Hepatic stellate cell (primary cell): ENCODE measurements at regions not wholly inside any gene's neighbourhood (a gene's known extent, or its start where the extent isn't known, plus 50 kb on each side); places are given as distances from the start of the nearest gene placed in this dataset.

Experiments used
- DNase-seq: peaks from one replicate; pipeline ENCODE4 v3.0.0; 2011; ENCODE audit warnings: low spot score

DNA sequence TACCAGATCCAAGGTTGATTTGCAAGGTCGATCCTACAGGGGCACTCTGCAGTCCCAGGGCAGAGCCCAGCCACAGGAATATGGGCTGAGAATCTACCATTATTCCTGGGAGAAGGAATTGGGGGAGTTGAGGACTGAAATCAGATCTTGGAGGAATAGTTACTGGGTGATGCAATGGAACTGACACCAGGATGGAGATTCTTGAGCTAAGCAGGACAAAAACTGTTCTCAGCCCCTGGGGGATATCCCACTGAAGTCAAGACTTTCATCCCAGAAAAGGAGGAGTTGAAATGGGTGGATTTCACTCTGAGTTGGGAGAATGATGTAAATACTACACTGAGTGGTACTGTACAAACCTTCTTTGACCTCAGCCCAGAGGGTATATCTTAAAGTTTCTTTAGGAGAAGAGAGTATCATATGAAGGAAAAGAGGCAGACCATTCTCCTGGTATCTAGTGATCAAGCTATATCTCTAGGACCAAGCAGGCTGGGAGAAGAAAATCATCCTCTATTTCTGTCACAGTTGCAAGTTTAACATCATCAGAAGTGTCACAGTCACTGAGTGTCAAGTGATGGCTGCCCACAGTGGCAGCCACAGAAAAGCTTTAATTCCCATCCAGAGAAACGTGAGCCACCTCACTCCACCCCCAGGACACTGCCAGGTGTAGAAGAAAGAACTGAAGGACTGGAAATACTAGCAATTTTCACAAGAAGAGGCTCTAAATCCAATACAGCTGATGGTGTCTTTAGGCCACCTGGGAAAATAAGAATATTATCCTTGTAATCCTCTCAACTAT is 181.9 kb downstream of the NUAK1 start:
- no peak for DNase-seq

DNA sequence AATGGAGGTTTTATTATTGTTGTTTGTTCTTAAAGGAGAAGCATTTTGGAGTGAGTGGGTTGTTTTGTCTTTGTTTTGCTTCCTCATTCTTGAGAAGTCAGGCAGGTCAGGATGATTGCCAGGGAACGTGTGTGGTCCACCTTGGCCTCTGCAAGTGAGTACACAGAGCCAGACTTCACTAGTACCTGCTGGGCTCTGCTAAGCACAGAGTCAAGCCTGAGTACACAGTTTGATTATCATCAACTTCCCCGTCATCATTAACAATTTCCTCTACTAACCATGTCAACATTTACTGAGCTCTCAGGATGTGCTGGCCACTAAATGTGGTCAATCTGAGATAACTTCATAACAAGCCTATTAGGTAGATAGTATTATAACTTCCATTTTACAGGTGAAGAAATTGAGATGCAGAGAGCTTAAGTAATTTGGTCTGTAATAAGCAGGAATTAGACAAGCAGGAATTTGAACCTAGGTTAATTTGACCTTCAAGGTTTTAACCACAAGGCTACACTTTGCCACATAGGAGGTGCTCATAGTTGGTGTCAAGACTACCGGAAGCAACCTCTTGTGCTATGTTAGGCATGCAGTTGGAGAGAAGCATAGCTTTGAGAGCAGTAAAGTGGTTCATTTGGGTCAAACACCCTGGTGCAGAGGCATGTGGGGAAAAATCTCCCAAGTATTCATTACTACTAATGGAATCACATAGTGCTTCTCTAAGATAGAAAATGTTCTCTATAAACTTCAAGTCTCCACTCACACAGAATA is 178.3 kb downstream of the NUAK1 start:
- DNase-seq = no peak

DNA sequence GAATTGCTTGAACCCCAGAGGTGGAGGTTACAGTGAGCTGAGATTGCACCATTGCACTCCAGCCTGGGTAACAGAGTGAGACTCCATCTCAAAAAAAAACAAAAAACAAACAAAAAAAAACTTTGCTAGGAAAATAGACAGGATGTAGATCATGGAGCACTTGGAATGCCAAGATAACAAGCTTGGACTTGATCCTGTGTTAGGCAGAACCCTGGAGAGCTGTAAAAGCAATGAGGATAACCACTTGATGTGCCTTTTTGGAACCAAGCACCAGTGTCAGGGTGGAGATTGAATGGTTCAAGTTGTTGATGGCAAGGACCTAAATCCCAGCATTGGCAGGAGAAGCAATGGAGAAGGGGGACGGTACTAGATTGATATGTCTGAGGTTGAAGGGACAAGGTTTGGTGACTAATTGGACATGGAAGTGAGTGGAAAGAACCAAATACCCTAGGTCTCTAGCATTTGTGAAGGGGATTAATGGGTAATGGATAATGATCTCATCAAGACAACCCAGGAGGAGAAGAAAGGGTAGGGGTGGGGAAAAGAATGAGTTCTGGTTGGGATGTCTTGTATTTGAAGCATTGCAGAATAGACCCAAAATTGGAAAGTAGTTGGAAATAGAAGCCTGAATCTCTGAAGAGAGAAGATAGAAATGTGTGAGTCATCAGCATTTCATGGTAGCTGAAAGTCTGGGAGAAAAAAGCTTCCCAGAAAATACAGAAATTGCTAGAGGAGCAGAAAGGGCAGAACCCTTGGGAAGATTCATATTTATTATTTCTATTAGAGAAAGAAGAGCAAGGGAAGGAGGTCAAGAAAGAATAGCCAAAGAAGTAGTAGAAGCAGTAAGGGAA is 176.7 kb downstream of the NUAK1 start:
- no peak for DNase-seq

DNA sequence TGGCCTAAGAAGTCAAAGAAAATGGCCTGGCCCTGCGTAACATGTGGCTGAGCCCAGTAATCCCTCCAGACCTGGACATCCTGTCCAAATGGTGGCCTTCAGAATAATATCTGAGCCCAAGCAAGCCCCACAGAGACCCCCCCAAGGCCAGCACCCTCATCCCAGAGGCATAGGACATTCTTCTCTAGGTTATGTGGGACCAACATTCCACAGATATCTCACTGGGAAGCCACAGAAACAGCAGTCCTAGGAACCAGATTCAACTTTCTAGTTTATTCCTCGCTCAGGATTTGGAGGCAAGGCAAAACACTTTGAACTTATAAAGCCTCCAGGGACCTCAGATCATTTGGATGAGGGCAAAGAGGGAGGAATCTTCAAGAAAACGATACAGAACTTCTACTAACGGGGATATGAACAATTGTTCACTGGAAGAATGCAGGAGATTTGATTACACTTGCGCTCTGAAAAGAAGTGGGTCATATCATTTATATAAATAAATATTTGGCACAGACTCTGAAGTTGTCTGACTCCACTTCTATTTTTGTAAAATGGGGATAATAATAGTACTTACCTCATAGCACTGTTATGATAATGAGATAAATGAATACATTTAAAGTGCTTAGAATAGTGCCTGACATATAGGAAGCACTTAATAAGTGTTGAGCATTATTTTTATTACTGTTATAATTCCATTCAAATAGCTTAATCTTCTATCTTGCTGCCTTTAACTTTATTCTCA is 171.5 kb downstream of the NUAK1 start:
- DNase-seq = peak; percentile 32

DNA sequence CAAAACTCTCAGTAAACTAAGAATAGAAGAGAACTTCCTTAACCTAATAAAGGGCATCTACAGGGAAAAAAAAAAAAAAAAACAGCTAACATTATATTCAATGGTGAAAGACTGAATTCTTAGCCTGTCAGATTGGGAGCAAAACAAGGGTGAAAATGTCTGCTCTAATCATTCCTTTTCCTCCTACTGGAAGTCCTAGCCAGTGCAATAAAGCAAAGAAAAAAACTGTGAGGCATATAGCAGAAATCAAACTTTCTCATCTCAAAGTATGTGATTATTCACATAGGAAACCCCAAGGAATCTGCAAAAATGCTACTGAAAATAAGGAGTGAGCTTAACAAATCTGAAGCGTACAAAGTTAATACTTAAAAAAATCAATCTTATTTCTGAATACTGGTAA is 170.7 kb downstream of the NUAK1 start:
- DNase-seq = no peak

DNA sequence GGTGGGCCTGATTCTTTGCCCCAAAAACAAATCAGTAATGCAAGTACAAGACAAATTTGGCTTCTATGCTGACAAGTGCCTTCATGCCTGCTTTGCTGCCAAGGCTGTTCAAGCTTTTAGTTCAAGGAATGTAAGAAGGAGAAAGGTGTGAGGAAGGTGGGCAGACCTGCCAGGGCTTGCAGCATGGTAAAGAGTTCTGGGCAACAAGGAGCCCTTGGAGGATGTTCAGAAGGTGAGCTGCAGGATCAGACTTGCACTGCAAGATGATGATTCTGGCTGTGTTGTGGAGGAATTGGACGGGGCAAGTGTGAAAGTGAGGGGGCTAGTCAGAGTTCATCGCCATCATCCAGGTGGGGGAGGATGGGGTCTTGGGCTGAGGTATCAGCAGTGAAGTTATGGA is 167.9 kb downstream of the NUAK1 start:
- no peak for DNase-seq

DNA sequence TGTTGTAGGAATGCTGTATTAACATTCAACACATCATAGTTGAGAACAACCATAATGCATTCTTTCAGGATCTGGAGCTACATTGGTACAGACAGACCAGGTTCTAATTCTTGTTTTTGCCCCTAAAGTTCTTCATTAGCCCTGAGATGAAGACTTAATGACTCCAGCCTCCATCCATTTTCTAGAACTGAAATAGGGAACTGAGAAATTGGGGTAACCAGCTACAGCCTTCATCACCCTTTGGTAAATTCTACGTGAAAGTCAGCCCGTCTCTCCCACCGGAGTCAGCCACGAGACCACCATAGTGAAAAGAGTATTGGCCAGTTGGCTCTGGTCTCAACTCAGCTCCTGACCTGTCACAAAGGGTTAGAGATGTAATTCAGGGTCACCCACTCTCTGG is 164.0 kb downstream of the NUAK1 start:
- no peak for DNase-seq

DNA sequence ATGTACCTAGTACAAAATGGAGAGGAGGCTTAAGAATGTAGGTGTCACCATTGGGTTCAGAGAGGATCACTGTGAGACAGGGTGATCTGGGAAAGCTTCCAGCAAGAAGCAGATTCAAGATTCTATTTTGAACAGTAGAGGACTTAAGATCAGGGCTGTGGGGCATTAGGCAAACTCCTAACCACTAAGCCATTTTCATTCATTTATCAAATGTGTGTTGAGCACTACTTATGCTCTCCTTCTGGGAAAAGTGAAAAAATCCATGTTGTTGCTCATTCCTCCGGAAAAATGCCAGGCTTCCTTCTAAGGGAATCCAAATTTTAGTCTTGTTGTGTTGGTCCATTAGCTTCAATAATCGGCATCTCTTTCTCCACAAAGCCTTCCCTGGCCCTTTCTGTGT is 163.4 kb downstream of the NUAK1 start:
- DNase-seq = no peak

GRCh38 chr12:105977236-105977635 is 161.5 kb downstream of the NUAK1 start:
- DNase-seq = no peak

GRCh38 chr12:105977652-105978051 is 161.1 kb downstream of the NUAK1 start:
- DNase-seq = peak; percentile 63

GRCh38 chr12:105978276-105978675 is 160.5 kb downstream of the NUAK1 start:
- DNase-seq = no peak

DNA sequence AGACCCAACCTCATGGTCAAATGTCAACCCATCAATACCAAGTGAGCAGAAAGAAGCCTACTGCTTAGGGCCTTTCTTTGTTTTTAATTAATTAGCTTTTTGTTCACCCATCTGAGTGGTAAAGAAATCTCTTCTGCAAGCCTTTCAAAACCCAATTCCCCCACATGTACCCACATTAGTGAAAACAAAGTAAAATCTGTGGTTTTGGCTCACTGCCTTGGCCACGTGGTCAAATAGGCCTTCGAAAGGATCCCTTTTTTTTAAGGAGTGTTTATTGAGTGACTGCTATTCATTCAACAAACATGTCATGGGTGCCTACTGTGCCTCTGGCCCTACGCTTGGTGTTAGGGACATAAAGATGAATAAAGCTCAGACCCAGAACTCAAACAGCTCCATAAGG is 160.1 kb downstream of the NUAK1 start:
- no peak for DNase-seq

GRCh38 chr12:105980085-105980484 is 158.7 kb downstream of the NUAK1 start:
- no peak for DNase-seq

GRCh38 chr12:105980533-105980932 is 158.2 kb downstream of the NUAK1 start:
- DNase-seq = no peak

GRCh38 chr12:105982022-105982421 is 156.7 kb downstream of the NUAK1 start:
- DNase-seq = no peak

GRCh38 chr12:105983622-105984320 is 155.0 kb downstream of the NUAK1 start:
- peak; percentile 34 for DNase-seq

DNA sequence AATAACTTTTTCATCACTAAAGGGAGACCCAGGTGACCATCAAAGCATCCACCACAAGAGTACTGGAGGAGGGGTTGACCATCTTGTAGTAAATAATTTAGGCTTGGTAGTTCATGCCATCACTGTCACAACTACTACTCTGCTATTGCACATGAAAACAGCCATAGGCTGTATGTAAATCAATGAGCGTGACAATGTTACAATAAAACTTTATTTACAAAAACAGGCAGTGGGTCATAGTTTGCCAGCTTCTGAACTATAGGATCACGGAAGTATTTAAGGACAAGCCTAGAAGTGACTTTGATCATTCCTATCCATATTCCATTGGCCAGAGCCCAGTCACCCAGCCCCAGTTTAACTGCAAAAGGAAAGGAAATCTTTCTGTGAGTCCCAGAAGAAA is 153.4 kb downstream of the NUAK1 start:
- no peak for DNase-seq

- peak; percentile 77 for DNase-seq
These were observed 151.7 kb downstream of the NUAK1 start for GRCh38 chr12:105986779-105987684.

GRCh38 chr12:105987685-105988035 is 151.1 kb downstream of the NUAK1 start:
- DNase-seq = no peak
